HUES48 (cell line): ENCODE measurements at regions not wholly inside any gene's neighbourhood (a gene's known extent, or its start where the extent isn't known, plus 50 kb on each side); places are given as distances from the start of the nearest gene placed in this dataset.

Experiments used
- H3K27ac ChIP-seq: one replicate; pipeline ENCODE4 v1.7.0; 2013; ENCODE audit warnings: low read depth, low read length, inconsistent platforms
- H3K27me3 ChIP-seq: 2 replicates; pipeline ENCODE4 v1.6.1; 2013; ENCODE audit warnings: mild to moderate bottlenecking, low read length; ENCODE audit not compliant: control insufficient read depth, insufficient read depth
- H3K36me3 ChIP-seq: 2 replicates; pipeline ENCODE4 v1.6.1; 2013; ENCODE audit warnings: low read length; ENCODE audit not compliant: control insufficient read depth, insufficient read depth
- H3K4me1 ChIP-seq: 2 replicates; pipeline ENCODE4 v1.6.1; 2013; ENCODE audit warnings: mild to moderate bottlenecking, low read length; ENCODE audit not compliant: control insufficient read depth, insufficient read depth
- H3K4me3 ChIP-seq: 2 replicates; pipeline ENCODE4 v1.5.1; 2013; ENCODE audit warnings: mild to moderate bottlenecking, low read depth, low read length
- H3K9ac ChIP-seq: 2 replicates; pipeline ENCODE4 v1.6.1; 2013; ENCODE audit warnings: mild to moderate bottlenecking, low read depth, low read length, moderate library complexity
- H3K9me3 ChIP-seq: 2 replicates; pipeline ENCODE4 v1.6.1; 2013; ENCODE audit warnings: low read length; ENCODE audit not compliant: control insufficient read depth, insufficient read depth

- Histone ChIP-seq H3K27ac (peak overlapping the region; percentile 98), H3K9me3 (peaks cover 30% of the 10 kb centered on the region), H3K4me3 (peak overlapping the region; percentile 7; the same call in 1 of the 2 replicates), H3K4me1 (peaks cover 29% of the 10 kb centered on the region), H3K36me3 (0 out of 2 replicates have a peak, but pooled peaks cover 4% of the 10 kb centered on the region), H3K9ac (peak overlapping the region; percentile 29; the same call in 1 of the 2 replicates), H3K27me3 (no peaks in the 10 kb centered on the region)
These were observed 88.5 kb upstream of the HMCN1 start for GRCh38 chr1:185645686-185646085.

GRCh38 chr1:185645162-185645640 lies 89.0 kb upstream of the HMCN1 start:
- Histone ChIP-seq H3K9ac (peak overlapping the region; percentile 29; the same call in 1 of the 2 replicates), H3K4me3 (no peak overlapping the region), H3K36me3 (0 out of 2 replicates have a peak, but pooled peaks cover 4% of the 10 kb centered on the region), H3K27me3 (no peaks in the 10 kb centered on the region), H3K27ac (peak overlapping the region; percentile 98), H3K4me1 (peaks cover 29% of the 10 kb centered on the region), H3K9me3 (peaks cover 28% of the 10 kb centered on the region)

GRCh38 chr1:185644531-185644930 lies 89.7 kb upstream of the HMCN1 start:
- 0 out of 2 replicates have a peak, but pooled peaks cover 4% of the 10 kb centered on the region for H3K36me3 ChIP-seq
- peaks cover 29% of the 10 kb centered on the region for H3K4me1 ChIP-seq
- H3K4me3 ChIP-seq = no peak overlapping the region
- peak overlapping the region; percentile 98 for H3K27ac ChIP-seq
- no peak overlapping the region for H3K9ac ChIP-seq
- peaks cover 22% of the 10 kb centered on the region for H3K9me3 ChIP-seq
- H3K27me3 ChIP-seq = no peaks in the 10 kb centered on the region

- Histone ChIP-seq H3K27me3 (no peaks in the 10 kb centered on the region), H3K9ac (no peak overlapping the region)
These were observed 97.3 kb upstream of the HMCN1 start for GRCh38 chr1:185636848-185637247.

GRCh38 chr1:185634704-185635103 lies 99.5 kb upstream of the HMCN1 start:
- Histone ChIP-seq H3K9ac (no peak overlapping the region), H3K27me3 (no peaks in the 10 kb centered on the region), H3K27ac (no peak overlapping the region), H3K4me1 (no peaks in the 10 kb centered on the region), H3K9me3 (peaks cover 22% of the 10 kb centered on the region), H3K36me3 (no peaks in the 10 kb centered on the region), H3K4me3 (no peak overlapping the region; the same call in 1 of the 2 replicates)

More at GRCh38 chr1:185636848-185637247, 97.3 kb upstream of the HMCN1 start:
- H3K9me3 ChIP-seq = peaks cover 22% of the 10 kb centered on the region
- H3K27ac ChIP-seq = no peak overlapping the region
- H3K4me3 ChIP-seq = no peak overlapping the region
- H3K4me1 ChIP-seq = no peaks in the 10 kb centered on the region
- no peaks in the 10 kb centered on the region for H3K36me3 ChIP-seq

- no peak overlapping the region for H3K4me3 ChIP-seq
- H3K27me3 ChIP-seq = no peaks in the 10 kb centered on the region
- peaks cover 20% of the 10 kb centered on the region for H3K9me3 ChIP-seq
- no peak overlapping the region for H3K27ac ChIP-seq
- no peaks in the 10 kb centered on the region for H3K36me3 ChIP-seq
- no peak overlapping the region for H3K9ac ChIP-seq
- 0 out of 2 replicates have a peak, but pooled peaks cover 2% of the 10 kb centered on the region for H3K4me1 ChIP-seq
These were observed 101.3 kb upstream of the HMCN1 start for GRCh38 chr1:185632659-185633423.

GRCh38 chr1:185631843-185632242 lies 102.3 kb upstream of the HMCN1 start:
- Histone ChIP-seq H3K27ac (no peak overlapping the region), H3K36me3 (no peaks in the 10 kb centered on the region), H3K9me3 (peaks cover 11% of the 10 kb centered on the region), H3K4me1 (0 out of 2 replicates have a peak, but pooled peaks cover 2% of the 10 kb centered on the region), H3K9ac (no peak overlapping the region), H3K27me3 (no peaks in the 10 kb centered on the region), H3K4me3 (no peak overlapping the region)

GRCh38 chr1:185627761-185628501 lies 106.3 kb upstream of the HMCN1 start:
- Histone ChIP-seq H3K9ac (no peak overlapping the region), H3K4me1 (0 out of 2 replicates have a peak, but pooled peaks cover 2% of the 10 kb centered on the region), H3K27ac (no peak overlapping the region), H3K9me3 (no peaks in the 10 kb centered on the region), H3K27me3 (no peaks in the 10 kb centered on the region), H3K36me3 (no peaks in the 10 kb centered on the region), H3K4me3 (no peak overlapping the region)

GRCh38 chr1:185627171-185627570 lies 107.0 kb upstream of the HMCN1 start:
- no peak overlapping the region for H3K9ac ChIP-seq
- 0 out of 2 replicates have a peak, but pooled peaks cover 2% of the 10 kb centered on the region for H3K4me1 ChIP-seq
- no peak overlapping the region for H3K27ac ChIP-seq
- no peaks in the 10 kb centered on the region for H3K27me3 ChIP-seq
- no peaks in the 10 kb centered on the region for H3K9me3 ChIP-seq
- no peak overlapping the region for H3K4me3 ChIP-seq
- H3K36me3 ChIP-seq = no peaks in the 10 kb centered on the region

GRCh38 chr1:185626344-185626743 lies 107.8 kb upstream of the HMCN1 start:
- Histone ChIP-seq H3K27me3 (no peaks in the 10 kb centered on the region), H3K36me3 (no peaks in the 10 kb centered on the region), H3K9ac (no peak overlapping the region), H3K4me3 (no peak overlapping the region), H3K27ac (no peak overlapping the region), H3K9me3 (no peaks in the 10 kb centered on the region), H3K4me1 (0 out of 2 replicates have a peak, but pooled peaks cover 2% of the 10 kb centered on the region)

GRCh38 chr1:185610954-185611353 lies 123.2 kb upstream of the HMCN1 start:
- H3K27ac ChIP-seq = no peak overlapping the region
- H3K27me3 ChIP-seq = no peaks in the 10 kb centered on the region
- H3K9me3 ChIP-seq = no peaks in the 10 kb centered on the region
- H3K4me3 ChIP-seq = no peak overlapping the region
- no peak overlapping the region for H3K9ac ChIP-seq
- H3K4me1 ChIP-seq = no peaks in the 10 kb centered on the region
- H3K36me3 ChIP-seq = no peaks in the 10 kb centered on the region
